SU-DHL-6 (cell line): ENCODE measurements at regions not wholly inside any gene's neighbourhood (a gene's known extent, or its start where the extent isn't known, plus 50 kb on each side); places are given as distances from the start of the nearest gene placed in this dataset.

Experiments used
- CTCF ChIP-seq: fragments of 200-600 bp; sonication (generic); IDR thresholded peaks from one replicate; pipeline ENCODE4 v1.5.1; 2017; ENCODE audit warnings: antibody characterized with exemption, mild to moderate bottlenecking, low read length, moderate library complexity; ENCODE audit not compliant: insufficient read depth, poor library complexity, severe bottlenecking
- EZH2phosphoT487 ChIP-seq: fragments of 200-600 bp; sonication (generic), shearing (Covaris generic); conservative IDR thresholded peaks from 2 replicates; pipeline ENCODE4 v1.6.1; 2018; ENCODE audit warnings: mild to moderate bottlenecking, antibody characterized with exemption, low read length, moderate library complexity, mixed read lengths

GRCh38 chr3:8380904-8381704 is 120.5 kb upstream of the LMCD1 start:
- TF ChIP-seq CTCF: no peak
- no peak for TF ChIP-seq EZH2phosphoT487
